Esophagus squamous epithelium (tissue), 5 donors: ENCODE measurements at regions not wholly inside any gene's neighbourhood (a gene's known extent, or its start where the extent isn't known, plus 50 kb on each side); places are given as distances from the start of the nearest gene placed in this dataset.

Experiments
- DNase-seq: peaks from one replicate; lab custom pipeline; 2025; lab: John Stamatoyannopoulos, UW
- H3K27ac ChIP-seq, 4 donors: fragments of 200-600 bp; sonication (generic); one replicate each; pipeline ENCODE4 v1.5.1; 2016 to 2019; ENCODE audit warnings: mild to moderate bottlenecking in 1 of 4
- H3K27me3 ChIP-seq, 4 donors: fragments of 200-600 bp; sonication (generic); 1 replicate in 3 of 4; 2 replicates in 1 of 4; pipeline versions ENCODE4 v1.5.1 to v1.6.0; 2017 to 2021; ENCODE audit warnings: antibody characterized with exemption in 1 of 4
- H3K36me3 ChIP-seq, 3 donors: fragments of 200-600 bp; sonication (generic); one replicate each; pipeline ENCODE4 v1.5.1; 2016 to 2019
- H3K4me1 ChIP-seq, 3 donors: fragments of 200-600 bp; sonication (generic); one replicate each; pipeline ENCODE4 v1.5.1; 2017 to 2019
- H3K4me3 ChIP-seq, 4 donors: fragments of 200-600 bp; sonication (generic); 1 replicate in 3 of 4; 2 replicates in 1 of 4; pipeline ENCODE4 v1.5.1; 2016 to 2019; ENCODE audit warnings: mild to moderate bottlenecking in 2 of 4, moderate library complexity in 1 of 4
- H3K9me3 ChIP-seq, 3 donors: fragments of 200-600 bp; sonication (generic); one replicate each; pipeline ENCODE4 v1.5.1; 2016 to 2019
- CTCF ChIP-seq, 6 experiments: fragments of 450-650 bp in 4 of 6; fragments of 200-600 bp in 2 of 6; sonication (generic) in 2 of 6; IDR thresholded peaks; one replicate each; pipeline ENCODE4 v1.5.1; 2016 to 2019; ENCODE audit warnings: antibody characterized with exemption in 6 of 6, mild to moderate bottlenecking in 4 of 6, moderate library complexity in 4 of 6
- POLR2A ChIP-seq, 4 donors: fragments of 450-650 bp; IDR thresholded peaks; one replicate each; pipeline ENCODE4 v1.6.1; 2017; ENCODE audit warnings: antibody characterized with exemption in 4 of 4, mild to moderate bottlenecking in 4 of 4, moderate library complexity in 3 of 4
- WGBS, 2 donors: methylation state at CpG; one replicate each; pipeline ENCODE4 v1.1.5; 2018; 5-methylcytosine and 5-hydroxymethylcytosine counted together
- intact Hi-C: fragments of 100-400 bp; cut with DNase I; formaldehyde crosslinking; loops from one replicate; pipeline ENCODE4 v1.15.0; 2022
- donor health status: DM: yes; HTN: yes; CAD: no.

GRCh38 chr2:53403792-53404413 is 363.7 kb upstream of the CHAC2 start:
- WGBS, 2 donors = 49 to 76% methylated on average over 4 of the region's 4 CpGs
- no peak overlapping the region for H3K4me3 ChIP-seq

GRCh38 chr2:53397085-53397484 is 370.5 kb upstream of the CHAC2 start:
- no peak for TF ChIP-seq CTCF (IDR thresholded peaks at IDR 0.05)
- TF ChIP-seq POLR2A (IDR thresholded peaks at IDR 0.05) = no peak
- no peak overlapping the region for H3K27ac ChIP-seq
- intact Hi-C loops = no loop called here

More at GRCh38 chr2:53403792-53404413, 363.7 kb upstream of the CHAC2 start:
- Histone ChIP-seq H3K27me3 (no peaks in the 10 kb centered on the region), H3K27ac (no peak overlapping the region), H3K9me3 (no peaks in the 10 kb centered on the region), H3K36me3 (no peaks in the 10 kb centered on the region), H3K4me1 (no peaks in the 10 kb centered on the region)
- DNase-seq = no peak
- TF ChIP-seq CTCF (IDR thresholded peaks at IDR 0.05) = no peak
- no peak for TF ChIP-seq POLR2A (IDR thresholded peaks at IDR 0.05)
- intact Hi-C loops = no loop called here

GRCh38 chr2:53381271-53381670 is 386.3 kb upstream of the CHAC2 start:
- no peak overlapping the region for H3K4me3 ChIP-seq
- no peaks in the 10 kb centered on the region for H3K27me3 ChIP-seq
- intact Hi-C loops = no loop called here
- H3K4me1 ChIP-seq = no peaks in the 10 kb centered on the region
- no peak for DNase-seq
- TF ChIP-seq POLR2A (IDR thresholded peaks at IDR 0.05) = no peak
- TF ChIP-seq CTCF (IDR thresholded peaks at IDR 0.05) = no peak
- no peaks in the 10 kb centered on the region for H3K9me3 ChIP-seq
- H3K27ac ChIP-seq = no peak overlapping the region
- H3K36me3 ChIP-seq = no peaks in the 10 kb centered on the region

More at GRCh38 chr2:53397085-53397484, 370.5 kb upstream of the CHAC2 start:
- H3K4me1 ChIP-seq = no peaks in the 10 kb centered on the region
- no peak overlapping the region for H3K4me3 ChIP-seq
- DNase-seq = no peak
- H3K9me3 ChIP-seq = no peaks in the 10 kb centered on the region
- no peaks in the 10 kb centered on the region for H3K27me3 ChIP-seq
- H3K36me3 ChIP-seq = no peaks in the 10 kb centered on the region

GRCh38 chr2:53379547-53379946 is 388.1 kb upstream of the CHAC2 start:
- intact Hi-C loops = no loop called here
- Histone ChIP-seq H3K4me1 (no peaks in the 10 kb centered on the region), H3K36me3 (no peaks in the 10 kb centered on the region), H3K4me3 (no peak overlapping the region), H3K27me3 (no peaks in the 10 kb centered on the region), H3K27ac (no peak overlapping the region), H3K9me3 (no peaks in the 10 kb centered on the region)
- DNase-seq = no peak
- TF ChIP-seq CTCF (IDR thresholded peaks at IDR 0.05) (no peak), POLR2A (IDR thresholded peaks at IDR 0.05) (no peak)

- 55 to 68% methylated on average over 1 of the region's 1 CpG for WGBS, 2 donors
- intact Hi-C loops = no loop called here
These were observed 388.8 kb upstream of the CHAC2 start for GRCh38 chr2:53378791-53379190.

More at GRCh38 chr2:53378791-53379190, 388.8 kb upstream of the CHAC2 start:
- Histone ChIP-seq H3K27ac (no peak overlapping the region), H3K36me3 (no peaks in the 10 kb centered on the region), H3K4me1 (no peaks in the 10 kb centered on the region), H3K9me3 (no peaks in the 10 kb centered on the region), H3K4me3 (no peak overlapping the region), H3K27me3 (no peaks in the 10 kb centered on the region)
- DNase-seq = no peak
- TF ChIP-seq CTCF (IDR thresholded peaks at IDR 0.05) (no peak), POLR2A (IDR thresholded peaks at IDR 0.05) (no peak)
